Thoracic aorta (tissue), 2 donors: ENCODE measurements at regions not wholly inside any gene's neighbourhood (a gene's known extent, or its start where the extent isn't known, plus 50 kb on each side); places are given as distances from the start of the nearest gene placed in this dataset.

Experiments used
- ATAC-seq: fragments of 150-250 bp; one replicate; pipeline ENCODE4 v1.8.0; 2017; ENCODE audit warnings: low read depth; ENCODE audit not compliant: insufficient number of reproducible peaks, low FRiP score
- DNase-seq: peaks from one replicate; pipeline ENCODE4 v3.0.0-alpha.2; 2020; ENCODE audit warnings: low spot score
- H3K27ac ChIP-seq, 2 donors: fragments of 200-600 bp; sonication (generic); 1 replicate in 1 of 2; 2 replicates in 1 of 2; pipeline ENCODE4 v1.5.1; 2016; ENCODE audit warnings: mild to moderate bottlenecking in 2 of 2, moderate library complexity in 2 of 2
- H3K27me3 ChIP-seq: fragments of 200-600 bp; sonication (generic); replicated peaks from 2 replicates; pipeline ENCODE4 v1.6.0; 2016; ENCODE audit warnings: mild to moderate bottlenecking; ENCODE audit not compliant: insufficient read depth
- H3K36me3 ChIP-seq: fragments of 200-600 bp; sonication (generic); one replicate; pipeline ENCODE4 v1.5.1; 2016
- H3K4me1 ChIP-seq, 2 donors: fragments of 200-600 bp; sonication (generic); 1 replicate in 1 of 2; 2 replicates in 1 of 2; pipeline versions ENCODE4 v1.5.1 to v1.6.0; 2016; ENCODE audit warnings: low read depth in 2 of 2, mild to moderate bottlenecking in 1 of 2; ENCODE audit not compliant: control insufficient read depth in 1 of 2
- H3K4me3 ChIP-seq: fragments of 200-600 bp; sonication (generic); 2 replicates; pipeline ENCODE4 v1.5.1; 2016; ENCODE audit warnings: mild to moderate bottlenecking
- H3K9me3 ChIP-seq: fragments of 200-600 bp; sonication (generic); 2 replicates; pipeline ENCODE4 v1.5.1; 2016
- CTCF ChIP-seq: fragments of 200-600 bp; sonication (generic); IDR thresholded peaks from one replicate; pipeline ENCODE4 v1.5.1; 2019; ENCODE audit warnings: antibody characterized with exemption

- no peaks in the 10 kb centered on the region for H3K36me3 ChIP-seq
- TF ChIP-seq CTCF, result no peak
- peaks cover 3% of the 10 kb centered on the region for H3K9me3 ChIP-seq
- peak; percentile 57 for ATAC-seq
- H3K27ac ChIP-seq, result no peak overlapping the region
- DNase-seq, result no peak
- no peak overlapping the region for H3K4me3 ChIP-seq
- no peaks in the 10 kb centered on the region for H3K27me3 ChIP-seq
- H3K4me1 ChIP-seq, result no peaks in the 10 kb centered on the region
Observed at GRCh38 chr3:859135-859534, 233.7 kb upstream of the CNTN6 start.

DNA sequence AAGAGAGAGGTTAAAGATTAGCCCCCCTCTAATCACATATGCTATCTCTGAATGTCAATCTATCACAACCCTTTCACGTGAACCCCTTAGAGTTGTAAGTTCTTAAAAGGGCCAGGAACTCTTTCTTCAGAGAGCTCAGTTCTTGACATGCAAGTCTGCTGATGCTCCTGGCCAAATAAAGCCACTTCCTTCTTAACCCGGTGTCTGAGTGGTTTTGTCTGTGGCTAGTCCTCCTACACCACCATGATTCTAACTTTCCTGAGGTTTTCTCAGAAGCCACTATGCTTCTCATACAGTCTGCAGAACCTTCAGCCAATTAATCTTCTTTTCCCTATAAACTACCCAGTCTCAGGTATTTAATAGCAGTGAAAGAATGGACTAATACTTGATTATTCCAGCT, 231.1 kb upstream of the CNTN6 start:
- no peak for ATAC-seq

DNA sequence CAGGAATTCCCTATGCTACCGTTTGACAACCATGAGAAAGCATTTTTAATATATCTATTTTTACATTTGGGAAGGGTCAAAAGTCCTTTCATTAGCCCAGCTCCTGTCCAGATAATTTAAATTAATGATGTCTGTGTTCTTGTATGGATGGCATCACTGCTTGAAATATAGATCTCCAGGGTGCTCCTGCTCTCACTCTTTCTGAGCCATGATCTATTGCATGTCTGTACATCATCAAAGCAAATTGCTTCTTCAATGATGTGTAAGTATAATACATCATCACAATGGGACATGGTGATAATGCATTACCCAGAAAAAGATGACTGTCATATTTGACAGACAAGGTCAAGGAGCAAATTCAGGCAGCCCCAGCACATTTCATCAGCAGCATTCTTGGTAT, 223.6 kb upstream of the CNTN6 start:
- Histone ChIP-seq H3K36me3 (no peaks in the 10 kb centered on the region), H3K27me3 (no peaks in the 10 kb centered on the region), H3K9me3 (no peaks in the 10 kb centered on the region), H3K4me3 (no peak overlapping the region), H3K4me1 (no peaks in the 10 kb centered on the region), H3K27ac (no peak overlapping the region)
- ATAC-seq (no peak), DNase-seq (no peak)
- no peak for TF ChIP-seq CTCF

More for the DNA sequence above, 231.1 kb upstream of the CNTN6 start:
- Histone ChIP-seq H3K4me3 (no peak overlapping the region), H3K9me3 (peaks cover 3% of the 10 kb centered on the region), H3K4me1 (no peaks in the 10 kb centered on the region), H3K36me3 (no peaks in the 10 kb centered on the region), H3K27ac (no peak overlapping the region), H3K27me3 (no peaks in the 10 kb centered on the region)
- TF ChIP-seq CTCF, result no peak
- no peak for DNase-seq

- H3K4me3 ChIP-seq, result no peak overlapping the region
- ATAC-seq (no peak), DNase-seq (no peak)
- no peaks in the 10 kb centered on the region for H3K9me3 ChIP-seq
- H3K27me3 ChIP-seq, result no peaks in the 10 kb centered on the region
- no peak for TF ChIP-seq CTCF
- no peaks in the 10 kb centered on the region for H3K4me1 ChIP-seq
- H3K27ac ChIP-seq, result no peak overlapping the region
- no peaks in the 10 kb centered on the region for H3K36me3 ChIP-seq
Observed at GRCh38 chr3:869734-870133, 223.1 kb upstream of the CNTN6 start.

DNA sequence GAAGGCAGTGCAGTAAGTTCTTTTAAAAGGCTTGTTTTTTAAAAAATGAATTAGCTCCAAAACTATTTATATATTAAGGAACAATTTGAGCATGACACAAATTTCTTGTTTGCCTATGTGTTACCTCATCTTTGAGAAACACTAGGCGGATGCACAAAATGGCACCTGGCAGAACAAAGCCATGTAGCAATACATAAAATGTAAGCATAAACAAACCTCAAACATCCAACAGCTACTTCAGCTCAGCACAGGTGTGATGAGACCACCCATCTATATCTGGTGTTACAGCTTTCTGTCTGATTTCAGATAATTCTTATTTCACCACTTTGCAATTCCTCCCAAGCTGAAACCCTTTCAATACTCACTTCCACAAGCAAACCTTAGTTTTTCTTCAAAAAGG, 221.2 kb upstream of the CNTN6 start:
- ATAC-seq, result no peak
- no peaks in the 10 kb centered on the region for H3K9me3 ChIP-seq
- no peak overlapping the region for H3K4me3 ChIP-seq
- no peaks in the 10 kb centered on the region for H3K4me1 ChIP-seq
- TF ChIP-seq CTCF, result no peak
- DNase-seq, result no peak
- no peaks in the 10 kb centered on the region for H3K36me3 ChIP-seq
- H3K27ac ChIP-seq, result no peak overlapping the region
- no peaks in the 10 kb centered on the region for H3K27me3 ChIP-seq
